ENCODE measurements at regions not wholly inside any gene's neighbourhood (a gene's known extent, or its start where the extent isn't known, plus 50 kb on each side); places are given as distances from the start of the nearest gene placed in this dataset.

DNA sequence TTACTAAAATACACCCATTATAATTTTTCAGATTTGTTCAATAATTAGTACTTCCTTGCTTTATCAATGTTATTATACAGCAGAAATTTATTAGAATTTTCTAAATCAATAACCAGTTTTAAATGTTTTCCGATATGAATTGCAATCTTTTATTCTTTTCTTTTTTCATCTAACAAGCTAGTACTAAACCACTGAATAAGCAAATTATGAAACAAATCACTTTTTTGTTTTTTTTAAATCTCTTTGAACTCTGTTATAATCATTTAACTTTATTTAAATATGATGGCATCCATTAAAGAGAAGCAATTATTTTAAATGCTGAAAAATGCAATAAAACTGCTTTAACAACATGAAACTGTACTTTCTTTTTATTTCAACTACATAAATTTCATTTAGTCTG lies 59.7 kb downstream of the HYCC1 start:
- no peak for TF ChIP-seq ZNF274 (IDR thresholded peaks at IDR 0.05; ENCODE audit: low read depth, low read length)
- no peak for TF ChIP-seq SUZ12 (IDR thresholded peaks at IDR 0.05; ENCODE audit: extremely low read depth, insufficient read depth, insufficient read length)
- TF ChIP-seq YY1 (IDR thresholded peaks at IDR 0.05; ENCODE audit: insufficient read depth, insufficient read length) = no peak
